ENCODE measurements at regions not wholly inside any gene's neighbourhood (a gene's known extent, or its start where the extent isn't known, plus 50 kb on each side); places are given as distances from the start of the nearest gene placed in this dataset.

DNA sequence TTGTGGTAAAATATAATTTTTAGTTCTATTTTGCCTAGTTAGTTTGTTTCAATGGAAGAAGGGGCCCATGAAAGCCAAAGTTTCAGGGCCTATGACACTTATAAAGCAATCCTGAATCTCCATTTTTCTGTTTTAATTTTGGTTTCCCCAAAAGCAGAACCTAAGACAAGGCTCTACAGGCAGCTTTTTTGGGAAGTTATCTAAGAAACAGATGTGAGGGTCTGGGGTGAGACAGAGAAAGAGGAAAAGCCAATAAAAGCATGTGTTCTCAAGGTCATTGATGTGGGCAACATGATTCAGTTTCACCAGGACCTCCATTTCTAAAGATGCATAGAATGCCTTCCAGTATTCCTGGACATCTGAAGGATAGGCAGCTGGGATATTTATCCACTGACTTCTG, 598.5 kb downstream of the PDCD6IP start:
- DNase-seq (ENCODE audit: low read depth): no peak
- TF ChIP-seq, protein P1, sequence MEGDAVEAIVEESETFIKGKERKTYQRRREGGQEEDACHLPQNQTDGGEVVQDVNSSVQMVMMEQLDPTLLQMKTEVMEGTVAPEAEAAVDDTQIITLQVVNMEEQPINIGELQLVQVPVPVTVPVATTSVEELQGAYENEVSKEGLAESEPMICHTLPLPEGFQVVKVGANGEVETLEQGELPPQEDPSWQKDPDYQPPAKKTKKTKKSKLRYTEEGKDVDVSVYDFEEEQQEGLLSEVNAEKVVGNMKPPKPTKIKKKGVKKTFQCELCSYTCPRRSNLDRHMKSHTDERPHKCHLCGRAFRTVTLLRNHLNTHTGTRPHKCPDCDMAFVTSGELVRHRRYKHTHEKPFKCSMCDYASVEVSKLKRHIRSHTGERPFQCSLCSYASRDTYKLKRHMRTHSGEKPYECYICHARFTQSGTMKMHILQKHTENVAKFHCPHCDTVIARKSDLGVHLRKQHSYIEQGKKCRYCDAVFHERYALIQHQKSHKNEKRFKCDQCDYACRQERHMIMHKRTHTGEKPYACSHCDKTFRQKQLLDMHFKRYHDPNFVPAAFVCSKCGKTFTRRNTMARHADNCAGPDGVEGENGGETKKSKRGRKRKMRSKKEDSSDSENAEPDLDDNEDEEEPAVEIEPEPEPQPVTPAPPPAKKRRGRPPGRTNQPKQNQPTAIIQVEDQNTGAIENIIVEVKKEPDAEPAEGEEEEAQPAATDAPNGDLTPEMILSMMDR (IDR thresholded peaks at IDR 0.05; ENCODE audit: insufficient read depth, low read depth, low read length, missing control alignments): no peak
- no peak overlapping the region for H3K4me3 ChIP-seq (ENCODE audit: low read depth, low read length)

DNA sequence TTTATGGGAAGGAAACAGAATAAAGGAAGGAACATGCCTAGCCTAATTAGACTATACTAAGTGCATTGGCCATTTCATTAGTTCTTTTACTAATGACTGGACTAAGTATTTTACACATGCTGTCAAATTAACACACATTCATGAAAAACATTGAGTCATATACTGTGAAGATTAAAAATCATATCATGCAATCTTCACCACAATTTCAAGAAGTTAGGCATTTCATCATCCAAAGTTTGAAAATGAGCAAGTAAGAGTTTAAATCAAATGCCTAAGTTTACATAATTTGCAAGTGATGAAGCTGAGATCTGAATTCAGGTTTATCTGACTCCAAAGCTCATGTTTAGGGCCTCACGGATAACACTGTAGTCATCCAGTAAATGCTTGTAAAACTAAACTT, 601.0 kb downstream of the PDCD6IP start:
- no peak for DNase-seq (ENCODE audit: low read depth)
- no peak overlapping the region for H3K4me3 ChIP-seq (ENCODE audit: low read depth, low read length)
- TF ChIP-seq, protein P1 (IDR thresholded peaks at IDR 0.05; ENCODE audit: insufficient read depth, low read depth, low read length, missing control alignments): no peak

DNA sequence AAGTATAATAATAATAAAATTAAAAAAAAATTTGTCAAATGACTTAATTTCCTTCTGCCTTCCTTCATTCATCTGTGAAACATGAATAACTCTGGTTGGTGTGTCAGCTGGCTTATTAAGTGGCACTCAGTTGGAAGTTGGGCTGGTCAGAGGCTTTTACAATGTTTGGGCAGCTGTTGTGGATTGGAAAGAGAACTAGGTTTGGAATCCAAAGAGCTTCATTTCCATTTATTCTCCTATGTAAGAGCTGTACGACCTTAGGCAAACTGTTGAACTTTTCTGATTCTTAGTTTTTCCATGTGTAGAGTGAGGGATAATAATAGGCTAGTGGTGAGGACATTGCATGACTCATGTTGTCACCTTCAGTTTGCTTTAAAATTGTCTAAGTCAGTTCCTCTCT, 606.7 kb downstream of the PDCD6IP start:
- no peak overlapping the region for H3K4me3 ChIP-seq (ENCODE audit: low read depth, low read length)
- TF ChIP-seq, protein P1 (IDR thresholded peaks at IDR 0.05; ENCODE audit: insufficient read depth, low read depth, low read length, missing control alignments): no peak
- no peak for DNase-seq (ENCODE audit: low read depth)

DNA sequence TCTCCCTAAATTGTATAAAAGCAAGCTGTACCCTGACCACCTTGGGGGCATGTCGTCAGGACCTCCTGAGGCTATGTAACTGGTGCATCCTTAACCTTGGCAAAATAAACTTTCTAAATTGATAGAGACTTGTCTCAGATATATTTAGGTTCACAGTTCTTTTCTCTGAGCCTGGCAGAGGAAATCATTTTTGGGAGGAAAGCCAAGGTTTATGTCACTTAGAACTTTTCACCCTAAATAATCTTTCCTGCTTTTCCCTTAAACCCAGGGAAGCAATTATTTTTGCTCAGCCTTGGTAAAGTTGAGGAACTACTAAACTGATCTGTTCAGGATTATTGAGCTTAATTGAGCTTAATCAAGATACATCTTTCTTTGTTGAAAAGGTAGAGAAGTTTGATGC, 608.9 kb downstream of the PDCD6IP start:
- DNase-seq (ENCODE audit: low read depth): no peak
- TF ChIP-seq, protein P1 (IDR thresholded peaks at IDR 0.05; ENCODE audit: insufficient read depth, low read depth, low read length, missing control alignments): no peak
- no peak overlapping the region for H3K4me3 ChIP-seq (ENCODE audit: low read depth, low read length)

DNA sequence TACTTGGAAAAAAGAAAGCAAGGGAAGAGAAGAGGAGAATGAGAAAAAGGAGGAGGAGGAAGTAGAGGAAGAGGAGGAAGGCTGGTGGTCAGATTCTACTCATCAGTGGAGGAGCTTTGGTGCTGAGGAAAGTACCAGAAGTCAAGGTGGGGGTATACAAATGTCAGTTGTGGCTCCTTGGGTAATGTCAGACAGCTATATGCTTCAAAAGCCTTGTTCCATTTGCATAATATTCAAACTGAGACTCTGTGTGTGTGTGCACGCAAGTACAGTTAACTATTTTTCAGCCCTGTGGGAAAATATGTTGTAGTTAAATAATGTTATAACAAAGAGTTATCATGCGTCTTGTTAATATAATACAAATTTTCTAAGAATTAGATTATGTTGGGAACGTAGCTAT, 609.7 kb downstream of the PDCD6IP start:
- H3K4me3 ChIP-seq (ENCODE audit: low read depth, low read length): no peak overlapping the region
- TF ChIP-seq, protein P1 (IDR thresholded peaks at IDR 0.05; ENCODE audit: insufficient read depth, low read depth, low read length, missing control alignments): no peak
- DNase-seq (ENCODE audit: low read depth): no peak

DNA sequence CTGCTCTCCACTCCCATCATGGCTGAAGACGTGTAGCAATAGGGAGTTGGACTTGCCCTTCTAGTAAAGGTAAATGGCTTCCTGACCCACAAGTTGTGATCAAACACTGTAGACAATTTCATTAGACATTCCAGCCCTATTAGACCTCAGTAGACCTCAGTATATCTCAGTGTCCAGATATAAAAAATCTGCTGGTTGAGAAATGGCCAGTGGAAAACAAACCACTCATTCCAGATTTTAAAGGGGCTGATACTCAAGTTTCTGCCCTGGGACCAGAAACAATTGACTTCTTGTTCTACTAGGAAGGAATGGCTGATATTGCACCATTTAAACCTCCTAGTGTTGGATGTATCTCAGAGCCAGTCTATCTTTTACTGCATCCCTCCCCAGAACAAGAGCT, 613.2 kb downstream of the PDCD6IP start:
- TF ChIP-seq, protein P1 (IDR thresholded peaks at IDR 0.05; ENCODE audit: insufficient read depth, low read depth, low read length, missing control alignments): no peak
- no peak overlapping the region for H3K4me3 ChIP-seq (ENCODE audit: low read depth, low read length)

DNA sequence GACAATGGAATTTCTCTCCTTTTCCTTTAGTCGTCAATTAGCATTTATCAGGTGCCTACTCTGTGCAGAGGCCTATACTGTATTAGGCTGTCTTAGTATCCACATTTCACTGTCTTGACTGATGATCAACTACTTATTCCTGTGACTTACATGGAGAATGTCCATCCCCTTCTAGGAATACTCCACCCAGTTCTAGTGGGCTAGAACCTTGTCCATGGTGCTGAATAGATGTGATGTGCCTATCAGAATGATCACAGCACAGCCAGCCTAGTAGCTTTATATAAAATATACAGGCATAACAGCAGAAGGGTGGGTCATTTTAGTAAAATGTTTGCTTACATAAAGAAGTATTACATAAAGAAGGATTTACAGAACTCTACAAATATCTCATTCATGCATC, 621.4 kb downstream of the PDCD6IP start:
- no peak overlapping the region for H3K4me3 ChIP-seq (ENCODE audit: low read depth, low read length)
- DNase-seq (ENCODE audit: low read depth): no peak
- TF ChIP-seq, protein P1 (IDR thresholded peaks at IDR 0.05; ENCODE audit: insufficient read depth, low read depth, low read length, missing control alignments): no peak

More for the DNA sequence above, 613.2 kb downstream of the PDCD6IP start:
- no peak for DNase-seq (ENCODE audit: low read depth)
